ENCODE measurements at regions not wholly inside any gene's neighbourhood (a gene's known extent, or its start where the extent isn't known, plus 50 kb on each side); places are given as distances from the start of the nearest gene placed in this dataset.

- H3K9ac ChIP-seq (ENCODE audit: insufficient read length, low read depth): no peak overlapping the region
- H3K27me3 ChIP-seq (ENCODE audit: insufficient read depth, insufficient read length): no peaks in the 10 kb centered on the region
- peaks cover 4% of the 10 kb centered on the region for H3K4me1 ChIP-seq (ENCODE audit: insufficient read depth, insufficient read length)
- no peaks in the 10 kb centered on the region for H3K9me3 ChIP-seq (ENCODE audit: insufficient read depth, low read length)
- no peak overlapping the region for H3K4me3 ChIP-seq (ENCODE audit: insufficient read length, low read depth)
- TF ChIP-seq ZNF274 (IDR thresholded peaks at IDR 0.05; ENCODE audit: low read depth, low read length) (no peak), YY1 (IDR thresholded peaks at IDR 0.05; ENCODE audit: insufficient read depth, insufficient read length) (no peak), SUZ12 (IDR thresholded peaks at IDR 0.05; ENCODE audit: extremely low read depth, insufficient read depth, insufficient read length) (no peak)
- H3K36me3 ChIP-seq (ENCODE audit: insufficient read depth, insufficient read length, low read length): no peaks in the 10 kb centered on the region
- no peak for DNase-seq (ENCODE audit: low read depth, low spot score)
These were observed 52.7 kb upstream of the NCK2 start for GRCh38 chr2:105691947-105692390.

GRCh38 chr2:105690566-105690965, 54.1 kb upstream of the NCK2 start:
- peaks cover 4% of the 10 kb centered on the region for H3K4me1 ChIP-seq (ENCODE audit: insufficient read depth, insufficient read length)
- TF ChIP-seq ZNF274 (IDR thresholded peaks at IDR 0.05; ENCODE audit: low read depth, low read length) (no peak), SUZ12 (IDR thresholded peaks at IDR 0.05; ENCODE audit: extremely low read depth, insufficient read depth, insufficient read length) (no peak)
- H3K4me3 ChIP-seq (ENCODE audit: insufficient read length, low read depth): no peak overlapping the region
- H3K9ac ChIP-seq (ENCODE audit: insufficient read length, low read depth): no peak overlapping the region
- no peak for DNase-seq (ENCODE audit: low read depth, low spot score)
- H3K36me3 ChIP-seq (ENCODE audit: insufficient read depth, insufficient read length, low read length): no peaks in the 10 kb centered on the region
- H3K27me3 ChIP-seq (ENCODE audit: insufficient read depth, insufficient read length): no peaks in the 10 kb centered on the region
- H3K9me3 ChIP-seq (ENCODE audit: insufficient read depth, low read length): no peaks in the 10 kb centered on the region

- Histone ChIP-seq H3K36me3 (ENCODE audit: insufficient read depth, insufficient read length, low read length) (no peaks in the 10 kb centered on the region), H3K27me3 (ENCODE audit: insufficient read depth, insufficient read length) (no peaks in the 10 kb centered on the region), H3K4me3 (ENCODE audit: insufficient read length, low read depth) (no peak overlapping the region), H3K9ac (ENCODE audit: insufficient read length, low read depth) (no peak overlapping the region), H3K9me3 (ENCODE audit: insufficient read depth, low read length) (no peaks in the 10 kb centered on the region), H3K4me1 (ENCODE audit: insufficient read depth, insufficient read length) (peaks cover 4% of the 10 kb centered on the region)
- no peak for TF ChIP-seq ZNF274 (IDR thresholded peaks at IDR 0.05; ENCODE audit: low read depth, low read length)
- no peak for TF ChIP-seq YY1 (IDR thresholded peaks at IDR 0.05; ENCODE audit: insufficient read depth, insufficient read length)
- TF ChIP-seq SUZ12 (IDR thresholded peaks at IDR 0.05; ENCODE audit: extremely low read depth, insufficient read depth, insufficient read length): no peak
- DNase-seq (ENCODE audit: low read depth, low spot score): no peak
These were observed 55.2 kb upstream of the NCK2 start for GRCh38 chr2:105689484-105689883.

- H3K4me1 ChIP-seq (ENCODE audit: insufficient read depth, insufficient read length): peaks cover 4% of the 10 kb centered on the region
- H3K9ac ChIP-seq (ENCODE audit: insufficient read length, low read depth): no peak overlapping the region
- DNase-seq (ENCODE audit: low read depth, low spot score): no peak
- H3K9me3 ChIP-seq (ENCODE audit: insufficient read depth, low read length): no peaks in the 10 kb centered on the region
- H3K27me3 ChIP-seq (ENCODE audit: insufficient read depth, insufficient read length): no peaks in the 10 kb centered on the region
- TF ChIP-seq SUZ12 (IDR thresholded peaks at IDR 0.05; ENCODE audit: extremely low read depth, insufficient read depth, insufficient read length) (no peak), YY1 (IDR thresholded peaks at IDR 0.05; ENCODE audit: insufficient read depth, insufficient read length) (no peak), ZNF274 (IDR thresholded peaks at IDR 0.05; ENCODE audit: low read depth, low read length) (no peak)
- no peaks in the 10 kb centered on the region for H3K36me3 ChIP-seq (ENCODE audit: insufficient read depth, insufficient read length, low read length)
- no peak overlapping the region for H3K4me3 ChIP-seq (ENCODE audit: insufficient read length, low read depth)
These were observed 55.8 kb upstream of the NCK2 start for GRCh38 chr2:105688946-105689345.

- Histone ChIP-seq H3K9me3 (ENCODE audit: insufficient read depth, low read length) (no peaks in the 10 kb centered on the region), H3K36me3 (ENCODE audit: insufficient read depth, insufficient read length, low read length) (no peaks in the 10 kb centered on the region), H3K27me3 (ENCODE audit: insufficient read depth, insufficient read length) (no peaks in the 10 kb centered on the region), H3K4me1 (ENCODE audit: insufficient read depth, insufficient read length) (no peaks in the 10 kb centered on the region), H3K4me3 (ENCODE audit: insufficient read length, low read depth) (no peak overlapping the region), H3K9ac (ENCODE audit: insufficient read length, low read depth) (no peak overlapping the region)
- no peak for DNase-seq (ENCODE audit: low read depth, low spot score)
- TF ChIP-seq SUZ12 (IDR thresholded peaks at IDR 0.05; ENCODE audit: extremely low read depth, insufficient read depth, insufficient read length) (no peak), ZNF274 (IDR thresholded peaks at IDR 0.05; ENCODE audit: low read depth, low read length) (no peak)
These were observed 58.1 kb upstream of the NCK2 start for GRCh38 chr2:105686588-105686987.

- no peak overlapping the region for H3K9ac ChIP-seq (ENCODE audit: insufficient read length, low read depth)
- H3K4me1 ChIP-seq (ENCODE audit: insufficient read depth, insufficient read length): no peaks in the 10 kb centered on the region
- no peaks in the 10 kb centered on the region for H3K27me3 ChIP-seq (ENCODE audit: insufficient read depth, insufficient read length)
- TF ChIP-seq ZNF274 (IDR thresholded peaks at IDR 0.05; ENCODE audit: low read depth, low read length): no peak
- TF ChIP-seq SUZ12 (IDR thresholded peaks at IDR 0.05; ENCODE audit: extremely low read depth, insufficient read depth, insufficient read length): no peak
- no peak for TF ChIP-seq YY1 (IDR thresholded peaks at IDR 0.05; ENCODE audit: insufficient read depth, insufficient read length)
- H3K9me3 ChIP-seq (ENCODE audit: insufficient read depth, low read length): no peaks in the 10 kb centered on the region
- no peak overlapping the region for H3K4me3 ChIP-seq (ENCODE audit: insufficient read length, low read depth)
- DNase-seq (ENCODE audit: low read depth, low spot score): no peak
- H3K36me3 ChIP-seq (ENCODE audit: insufficient read depth, insufficient read length, low read length): no peaks in the 10 kb centered on the region
These were observed 61.7 kb upstream of the NCK2 start for GRCh38 chr2:105683011-105683492.

DNA sequence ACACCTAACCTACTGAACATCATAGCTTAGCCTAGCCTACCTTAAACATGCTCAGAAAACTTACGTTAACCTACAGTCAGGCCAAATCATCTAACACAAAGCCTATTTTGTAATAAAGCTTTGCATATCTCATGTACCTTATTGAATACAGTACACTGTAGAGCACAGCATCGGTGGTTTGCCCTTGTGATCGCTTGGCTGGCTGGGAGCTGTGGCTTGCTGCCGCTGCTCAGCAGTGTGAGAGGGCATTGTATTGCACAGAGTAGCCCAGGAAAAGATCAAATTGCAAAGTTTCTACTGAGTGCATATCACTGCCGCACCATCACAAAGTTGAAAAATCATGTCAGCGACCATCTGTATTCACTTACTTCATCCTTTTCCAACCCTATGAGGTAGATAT, 62.3 kb upstream of the NCK2 start:
- no peak overlapping the region for H3K4me3 ChIP-seq (ENCODE audit: insufficient read length, low read depth)
- H3K9ac ChIP-seq (ENCODE audit: insufficient read length, low read depth): no peak overlapping the region
- H3K9me3 ChIP-seq (ENCODE audit: insufficient read depth, low read length): no peaks in the 10 kb centered on the region
- TF ChIP-seq ZNF274 (IDR thresholded peaks at IDR 0.05; ENCODE audit: low read depth, low read length) (no peak), YY1 (IDR thresholded peaks at IDR 0.05; ENCODE audit: insufficient read depth, insufficient read length) (no peak), SUZ12 (IDR thresholded peaks at IDR 0.05; ENCODE audit: extremely low read depth, insufficient read depth, insufficient read length) (no peak)
- DNase-seq (ENCODE audit: low read depth, low spot score): no peak
- no peaks in the 10 kb centered on the region for H3K27me3 ChIP-seq (ENCODE audit: insufficient read depth, insufficient read length)
- no peaks in the 10 kb centered on the region for H3K36me3 ChIP-seq (ENCODE audit: insufficient read depth, insufficient read length, low read length)
- no peaks in the 10 kb centered on the region for H3K4me1 ChIP-seq (ENCODE audit: insufficient read depth, insufficient read length)

GRCh38 chr2:105681927-105682326, 62.8 kb upstream of the NCK2 start:
- Histone ChIP-seq H3K4me3 (ENCODE audit: insufficient read length, low read depth) (no peak overlapping the region), H3K9me3 (ENCODE audit: insufficient read depth, low read length) (no peaks in the 10 kb centered on the region), H3K4me1 (ENCODE audit: insufficient read depth, insufficient read length) (no peaks in the 10 kb centered on the region), H3K36me3 (ENCODE audit: insufficient read depth, insufficient read length, low read length) (no peaks in the 10 kb centered on the region), H3K27me3 (ENCODE audit: insufficient read depth, insufficient read length) (no peaks in the 10 kb centered on the region), H3K9ac (ENCODE audit: insufficient read length, low read depth) (no peak overlapping the region)
- no peak for DNase-seq (ENCODE audit: low read depth, low spot score)
- TF ChIP-seq SUZ12 (IDR thresholded peaks at IDR 0.05; ENCODE audit: extremely low read depth, insufficient read depth, insufficient read length) (no peak), ZNF274 (IDR thresholded peaks at IDR 0.05; ENCODE audit: low read depth, low read length) (no peak), YY1 (IDR thresholded peaks at IDR 0.05; ENCODE audit: insufficient read depth, insufficient read length) (no peak)

All from NT2/D1 (cell line).